ENCODE measurements at regions not wholly inside any gene's neighbourhood (a gene's known extent, or its start where the extent isn't known, plus 50 kb on each side); places are given as distances from the start of the nearest gene placed in this dataset.

DNA sequence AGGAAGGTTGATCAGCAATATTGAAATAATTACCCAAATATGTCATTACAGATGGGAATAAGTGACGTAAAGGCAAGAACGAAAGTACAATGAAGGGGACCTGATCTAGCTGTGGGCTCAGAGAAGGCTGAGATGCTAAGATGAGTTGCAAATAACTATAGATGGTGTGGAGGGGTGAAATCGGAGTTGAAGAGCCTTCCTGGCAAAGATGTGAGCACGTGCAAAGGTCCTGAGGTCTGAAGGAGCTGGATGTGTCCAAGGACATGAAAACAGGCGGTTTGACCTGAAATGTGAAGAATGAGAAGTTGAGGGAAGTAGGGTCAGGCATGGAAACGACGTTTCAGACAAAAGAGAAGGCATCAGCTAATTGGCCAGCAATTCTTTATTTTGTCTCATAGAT lies 61.6 kb upstream of the SLC45A1 start:
- ATAC-seq = no peak
- no peak for TF ChIP-seq ZFP3 (CRISPR knock-in tag; IDR thresholded peaks at IDR 0.05)

DNA sequence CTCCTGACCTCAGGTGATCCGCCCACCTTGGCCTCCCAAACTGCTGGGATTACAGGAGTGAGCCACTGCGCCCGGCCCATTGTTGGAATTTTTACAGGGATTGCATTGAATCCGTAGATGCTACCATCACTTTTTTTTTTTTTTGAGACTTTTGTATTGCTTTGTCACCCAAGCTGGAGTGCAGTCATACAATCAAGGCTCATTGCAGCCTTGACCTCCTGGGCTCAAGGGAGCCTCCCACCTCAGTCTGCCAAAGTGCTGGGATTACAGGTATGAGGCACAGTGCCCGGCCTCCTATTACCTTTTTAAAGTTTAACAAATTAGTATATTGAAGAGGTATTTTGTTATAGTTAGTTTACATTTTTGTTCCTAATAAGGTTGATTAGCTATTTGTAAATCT lies 62.2 kb upstream of the SLC45A1 start:
- TF ChIP-seq SNAI2 (CRISPR knock-in tag; IDR thresholded peaks at IDR 0.05) (no peak), ARNTL (CRISPR knock-in tag; IDR thresholded peaks at IDR 0.05; ENCODE audit: borderline replicate concordance, low read depth) (no peak), ZC3H10 (CRISPR knock-in tag; IDR thresholded peaks at IDR 0.05) (no peak), PPARA (CRISPR knock-in tag; IDR thresholded peaks at IDR 0.05; ENCODE audit: borderline replicate concordance) (no peak), ZNF70 (CRISPR knock-in tag; IDR thresholded peaks at IDR 0.05) (no peak), CSDC2 (CRISPR knock-in tag; IDR thresholded peaks at IDR 0.05) (no peak), ZNF8 (CRISPR knock-in tag; IDR thresholded peaks at IDR 0.05) (no peak)
- TF ChIP-seq, protein P1, sequence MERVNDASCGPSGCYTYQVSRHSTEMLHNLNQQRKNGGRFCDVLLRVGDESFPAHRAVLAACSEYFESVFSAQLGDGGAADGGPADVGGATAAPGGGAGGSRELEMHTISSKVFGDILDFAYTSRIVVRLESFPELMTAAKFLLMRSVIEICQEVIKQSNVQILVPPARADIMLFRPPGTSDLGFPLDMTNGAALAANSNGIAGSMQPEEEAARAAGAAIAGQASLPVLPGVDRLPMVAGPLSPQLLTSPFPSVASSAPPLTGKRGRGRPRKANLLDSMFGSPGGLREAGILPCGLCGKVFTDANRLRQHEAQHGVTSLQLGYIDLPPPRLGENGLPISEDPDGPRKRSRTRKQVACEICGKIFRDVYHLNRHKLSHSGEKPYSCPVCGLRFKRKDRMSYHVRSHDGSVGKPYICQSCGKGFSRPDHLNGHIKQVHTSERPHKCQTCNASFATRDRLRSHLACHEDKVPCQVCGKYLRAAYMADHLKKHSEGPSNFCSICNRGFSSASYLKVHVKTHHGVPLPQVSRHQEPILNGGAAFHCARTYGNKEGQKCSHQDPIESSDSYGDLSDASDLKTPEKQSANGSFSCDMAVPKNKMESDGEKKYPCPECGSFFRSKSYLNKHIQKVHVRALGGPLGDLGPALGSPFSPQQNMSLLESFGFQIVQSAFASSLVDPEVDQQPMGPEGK (CRISPR knock-in tag; IDR thresholded peaks at IDR 0.05; ENCODE audit: borderline replicate concordance) = no peak
- TF ChIP-seq, protein P2, sequence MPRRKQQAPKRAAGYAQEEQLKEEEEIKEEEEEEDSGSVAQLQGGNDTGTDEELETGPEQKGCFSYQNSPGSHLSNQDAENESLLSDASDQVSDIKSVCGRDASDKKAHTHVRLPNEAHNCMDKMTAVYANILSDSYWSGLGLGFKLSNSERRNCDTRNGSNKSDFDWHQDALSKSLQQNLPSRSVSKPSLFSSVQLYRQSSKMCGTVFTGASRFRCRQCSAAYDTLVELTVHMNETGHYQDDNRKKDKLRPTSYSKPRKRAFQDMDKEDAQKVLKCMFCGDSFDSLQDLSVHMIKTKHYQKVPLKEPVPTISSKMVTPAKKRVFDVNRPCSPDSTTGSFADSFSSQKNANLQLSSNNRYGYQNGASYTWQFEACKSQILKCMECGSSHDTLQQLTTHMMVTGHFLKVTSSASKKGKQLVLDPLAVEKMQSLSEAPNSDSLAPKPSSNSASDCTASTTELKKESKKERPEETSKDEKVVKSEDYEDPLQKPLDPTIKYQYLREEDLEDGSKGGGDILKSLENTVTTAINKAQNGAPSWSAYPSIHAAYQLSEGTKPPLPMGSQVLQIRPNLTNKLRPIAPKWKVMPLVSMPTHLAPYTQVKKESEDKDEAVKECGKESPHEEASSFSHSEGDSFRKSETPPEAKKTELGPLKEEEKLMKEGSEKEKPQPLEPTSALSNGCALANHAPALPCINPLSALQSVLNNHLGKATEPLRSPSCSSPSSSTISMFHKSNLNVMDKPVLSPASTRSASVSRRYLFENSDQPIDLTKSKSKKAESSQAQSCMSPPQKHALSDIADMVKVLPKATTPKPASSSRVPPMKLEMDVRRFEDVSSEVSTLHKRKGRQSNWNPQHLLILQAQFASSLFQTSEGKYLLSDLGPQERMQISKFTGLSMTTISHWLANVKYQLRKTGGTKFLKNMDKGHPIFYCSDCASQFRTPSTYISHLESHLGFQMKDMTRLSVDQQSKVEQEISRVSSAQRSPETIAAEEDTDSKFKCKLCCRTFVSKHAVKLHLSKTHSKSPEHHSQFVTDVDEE (CRISPR knock-in tag; IDR thresholded peaks at IDR 0.05) = no peak
- TF ChIP-seq, protein P3, sequence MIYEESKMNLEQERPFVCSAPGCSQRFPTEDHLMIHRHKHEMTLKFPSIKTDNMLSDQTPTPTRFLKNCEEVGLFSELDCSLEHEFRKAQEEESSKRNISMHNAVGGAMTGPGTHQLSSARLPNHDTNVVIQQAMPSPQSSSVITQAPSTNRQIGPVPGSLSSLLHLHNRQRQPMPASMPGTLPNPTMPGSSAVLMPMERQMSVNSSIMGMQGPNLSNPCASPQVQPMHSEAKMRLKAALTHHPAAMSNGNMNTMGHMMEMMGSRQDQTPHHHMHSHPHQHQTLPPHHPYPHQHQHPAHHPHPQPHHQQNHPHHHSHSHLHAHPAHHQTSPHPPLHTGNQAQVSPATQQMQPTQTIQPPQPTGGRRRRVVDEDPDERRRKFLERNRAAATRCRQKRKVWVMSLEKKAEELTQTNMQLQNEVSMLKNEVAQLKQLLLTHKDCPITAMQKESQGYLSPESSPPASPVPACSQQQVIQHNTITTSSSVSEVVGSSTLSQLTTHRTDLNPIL (CRISPR knock-in tag; IDR thresholded peaks at IDR 0.05; ENCODE audit: low read depth) = no peak
- ATAC-seq = no peak

DNA sequence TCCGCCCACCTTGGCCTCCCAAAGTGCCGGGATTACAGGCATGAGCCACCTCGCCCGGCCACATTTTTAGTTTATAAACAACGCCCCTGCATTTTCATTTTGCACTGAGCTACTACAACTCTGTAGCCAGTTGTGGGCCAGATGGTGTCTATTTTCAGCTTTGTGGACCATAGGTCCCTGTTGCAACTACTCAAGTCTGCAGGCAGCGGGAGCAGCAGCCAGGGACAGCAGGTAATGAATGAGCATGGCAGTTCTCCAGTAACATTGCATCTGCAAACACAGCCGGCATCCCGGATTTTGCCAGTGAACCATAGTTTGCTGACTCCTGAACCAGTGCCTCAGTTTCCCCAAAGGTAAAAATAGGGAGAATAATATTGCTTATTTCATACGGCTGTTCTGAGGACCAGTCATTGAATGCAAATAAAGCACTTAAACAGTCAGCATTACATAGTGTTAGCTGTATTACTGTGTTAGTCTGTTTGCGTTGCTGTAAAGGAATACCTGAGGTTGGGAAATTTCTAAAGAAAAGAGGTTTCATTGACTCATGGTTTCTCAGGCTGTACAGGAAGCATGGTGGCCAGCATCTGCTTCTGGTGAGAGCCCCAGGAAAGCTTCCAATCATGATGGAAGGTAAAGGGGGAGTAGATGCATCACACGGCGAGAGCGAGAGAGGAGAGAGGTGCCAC lies 65.5 kb upstream of the SLC45A1 start:
- ATAC-seq = no peak

More for the DNA sequence above, 65.5 kb upstream of the SLC45A1 start:
- TF ChIP-seq OSR1 (CRISPR knock-in tag; IDR thresholded peaks at IDR 0.05) = no peak
- TF ChIP-seq, protein P4, sequence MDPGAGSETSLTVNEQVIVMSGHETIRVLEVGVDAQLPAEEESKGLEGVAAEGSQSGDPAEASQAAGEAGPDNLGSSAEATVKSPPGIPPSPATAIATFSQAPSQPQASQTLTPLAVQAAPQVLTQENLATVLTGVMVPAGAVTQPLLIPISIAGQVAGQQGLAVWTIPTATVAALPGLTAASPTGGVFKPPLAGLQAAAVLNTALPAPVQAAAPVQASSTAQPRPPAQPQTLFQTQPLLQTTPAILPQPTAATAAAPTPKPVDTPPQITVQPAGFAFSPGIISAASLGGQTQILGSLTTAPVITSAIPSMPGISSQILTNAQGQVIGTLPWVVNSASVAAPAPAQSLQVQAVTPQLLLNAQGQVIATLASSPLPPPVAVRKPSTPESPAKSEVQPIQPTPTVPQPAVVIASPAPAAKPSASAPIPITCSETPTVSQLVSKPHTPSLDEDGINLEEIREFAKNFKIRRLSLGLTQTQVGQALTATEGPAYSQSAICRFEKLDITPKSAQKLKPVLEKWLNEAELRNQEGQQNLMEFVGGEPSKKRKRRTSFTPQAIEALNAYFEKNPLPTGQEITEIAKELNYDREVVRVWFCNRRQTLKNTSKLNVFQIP (CRISPR knock-in tag; IDR thresholded peaks at IDR 0.05; ENCODE audit: borderline replicate concordance, low read depth) = no peak
- no peak for TF ChIP-seq ZNF565 (CRISPR knock-in tag; conservative IDR thresholded peaks at IDR 0.05; ENCODE audit: low read depth)
- no peak for TF ChIP-seq TCF4 (CRISPR knock-in tag; IDR thresholded peaks at IDR 0.05; ENCODE audit: borderline replicate concordance)
- no peak for TF ChIP-seq ZC3H10 (CRISPR knock-in tag; IDR thresholded peaks at IDR 0.05)
- TF ChIP-seq GLIS3 (CRISPR knock-in tag; IDR thresholded peaks at IDR 0.05) = no peak
- TF ChIP-seq, protein P1 (CRISPR knock-in tag; IDR thresholded peaks at IDR 0.05; ENCODE audit: borderline replicate concordance) = no peak
- TF ChIP-seq ISL1 (CRISPR knock-in tag; IDR thresholded peaks at IDR 0.05) = no peak
- no peak for TF ChIP-seq SNAI2 (CRISPR knock-in tag; IDR thresholded peaks at IDR 0.05)
- TF ChIP-seq ESRRG (CRISPR knock-in tag; IDR thresholded peaks at IDR 0.05) = no peak
- no peak for TF ChIP-seq ZFP30 (CRISPR knock-in tag; IDR thresholded peaks at IDR 0.05)
- TF ChIP-seq TOX (CRISPR knock-in tag; IDR thresholded peaks at IDR 0.05; ENCODE audit: borderline replicate concordance) = no peak
- TF ChIP-seq, protein P2 (CRISPR knock-in tag; IDR thresholded peaks at IDR 0.05) = no peak
- no peak for TF ChIP-seq CSDC2 (CRISPR knock-in tag; IDR thresholded peaks at IDR 0.05)
- TF ChIP-seq ZNF70 (CRISPR knock-in tag; IDR thresholded peaks at IDR 0.05) = no peak
- no peak for TF ChIP-seq ZNF8 (CRISPR knock-in tag; IDR thresholded peaks at IDR 0.05)
- TF ChIP-seq, protein P5, sequence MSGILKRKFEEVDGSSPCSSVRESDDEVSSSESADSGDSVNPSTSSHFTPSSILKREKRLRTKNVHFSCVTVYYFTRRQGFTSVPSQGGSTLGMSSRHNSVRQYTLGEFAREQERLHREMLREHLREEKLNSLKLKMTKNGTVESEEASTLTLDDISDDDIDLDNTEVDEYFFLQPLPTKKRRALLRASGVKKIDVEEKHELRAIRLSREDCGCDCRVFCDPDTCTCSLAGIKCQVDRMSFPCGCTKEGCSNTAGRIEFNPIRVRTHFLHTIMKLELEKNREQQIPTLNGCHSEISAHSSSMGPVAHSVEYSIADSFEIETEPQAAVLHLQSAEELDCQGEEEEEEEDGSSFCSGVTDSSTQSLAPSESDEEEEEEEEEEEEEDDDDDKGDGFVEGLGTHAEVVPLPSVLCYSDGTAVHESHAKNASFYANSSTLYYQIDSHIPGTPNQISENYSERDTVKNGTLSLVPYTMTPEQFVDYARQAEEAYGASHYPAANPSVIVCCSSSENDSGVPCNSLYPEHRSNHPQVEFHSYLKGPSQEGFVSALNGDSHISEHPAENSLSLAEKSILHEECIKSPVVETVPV (CRISPR knock-in tag; IDR thresholded peaks at IDR 0.05) = no peak
- no peak for TF ChIP-seq ZFP3 (CRISPR knock-in tag; IDR thresholded peaks at IDR 0.05)
- TF ChIP-seq ARNTL (CRISPR knock-in tag; IDR thresholded peaks at IDR 0.05; ENCODE audit: borderline replicate concordance, low read depth) = no peak

Measured in SK-N-SH treated with all-trans-retinoic acid at 6 μM for 48 hours (cell line).